HG02884 (cell line): ENCODE measurements at regions not wholly inside any gene's neighbourhood (a gene's known extent, or its start where the extent isn't known, plus 50 kb on each side); places are given as distances from the start of the nearest gene placed in this dataset.

Source experiments
- ATAC-seq: cut with Tn5 transposase; IDR thresholded peaks from one replicate; pipeline ENCODE4 v1.9.1; 2021; ENCODE audit warnings: mild to moderate bottlenecking, moderate library complexity; ENCODE audit not compliant: unreplicated experiment

DNA sequence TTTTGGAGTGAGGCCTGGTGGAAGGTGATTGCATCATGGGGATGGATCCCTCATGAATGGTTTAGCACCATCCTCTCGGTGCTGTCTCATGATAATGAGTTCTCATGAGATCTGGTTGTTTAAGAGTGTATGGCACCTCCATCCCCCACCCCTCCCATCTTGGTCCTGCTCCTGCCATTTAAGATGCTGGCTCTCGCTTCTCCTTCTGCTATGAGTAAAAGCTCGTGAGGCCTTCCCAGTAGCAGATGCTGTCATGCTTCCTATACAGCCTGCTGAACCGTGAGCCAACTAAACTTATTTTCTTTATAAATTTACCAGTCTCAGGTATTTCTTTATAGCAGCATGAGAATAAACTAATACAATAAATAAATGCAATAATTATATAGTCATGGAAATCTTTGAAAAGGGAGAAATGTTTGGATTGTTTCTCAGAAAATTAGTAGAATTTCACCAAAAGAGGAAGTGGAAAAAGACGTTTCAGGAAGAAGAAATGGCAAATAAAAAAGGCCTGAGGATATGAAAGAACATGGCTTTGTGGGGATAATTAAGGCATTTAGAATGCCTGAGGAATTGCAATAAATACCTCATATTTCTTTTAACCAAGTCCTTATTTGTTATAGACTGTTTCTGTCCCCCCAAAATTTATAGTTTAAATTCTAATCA lies 451.2 kb upstream of the ADGRL4 start:
- no peak for ATAC-seq

DNA sequence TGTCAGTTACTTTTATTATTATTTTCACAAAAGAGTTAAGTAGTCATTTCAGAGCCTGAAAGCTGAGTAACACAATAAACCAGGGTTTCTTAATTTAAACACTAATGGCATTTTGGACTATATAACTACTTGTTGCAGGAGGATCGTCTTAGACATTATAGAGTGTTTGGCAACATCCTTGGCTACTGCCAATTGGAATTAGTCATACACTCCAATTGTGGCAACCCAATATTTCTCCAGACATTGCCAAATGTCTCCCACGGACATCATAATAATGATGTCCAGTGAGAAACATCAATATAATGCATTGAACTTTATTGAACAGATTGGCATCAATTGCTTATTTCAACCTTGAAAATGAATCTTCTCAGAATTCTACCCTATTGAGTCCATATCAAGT lies 441.9 kb upstream of the ADGRL4 start:
- ATAC-seq, result no peak

GRCh38 chr1:79441238-79441637 lies 434.7 kb upstream of the ADGRL4 start:
- ATAC-seq, result no peak

GRCh38 chr1:79437540-79437939 lies 431.0 kb upstream of the ADGRL4 start:
- no peak for ATAC-seq

GRCh38 chr1:79431340-79431739 lies 424.8 kb upstream of the ADGRL4 start:
- no peak for ATAC-seq

DNA sequence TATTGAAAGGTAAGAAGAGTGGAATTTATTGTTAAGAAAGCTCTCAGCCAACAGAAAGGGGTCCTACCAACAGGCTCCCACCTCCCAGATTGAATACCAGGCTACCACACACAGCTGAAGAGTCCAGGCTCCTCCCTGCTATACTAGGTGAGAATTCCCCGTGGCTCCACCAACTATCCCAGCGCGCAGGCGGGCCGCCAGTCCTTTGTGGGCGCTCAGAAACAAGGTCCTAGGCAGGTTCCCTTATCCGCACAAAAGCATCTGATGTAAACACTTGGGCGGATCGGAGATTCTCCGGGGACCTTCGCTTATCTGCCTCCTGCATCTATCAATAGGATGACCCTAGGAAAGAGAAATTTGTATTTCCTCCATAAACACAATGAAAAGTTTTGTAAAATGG lies 423.9 kb upstream of the ADGRL4 start:
- ATAC-seq, result no peak

GRCh38 chr1:79422726-79423125 lies 416.2 kb upstream of the ADGRL4 start:
- ATAC-seq, result no peak

DNA sequence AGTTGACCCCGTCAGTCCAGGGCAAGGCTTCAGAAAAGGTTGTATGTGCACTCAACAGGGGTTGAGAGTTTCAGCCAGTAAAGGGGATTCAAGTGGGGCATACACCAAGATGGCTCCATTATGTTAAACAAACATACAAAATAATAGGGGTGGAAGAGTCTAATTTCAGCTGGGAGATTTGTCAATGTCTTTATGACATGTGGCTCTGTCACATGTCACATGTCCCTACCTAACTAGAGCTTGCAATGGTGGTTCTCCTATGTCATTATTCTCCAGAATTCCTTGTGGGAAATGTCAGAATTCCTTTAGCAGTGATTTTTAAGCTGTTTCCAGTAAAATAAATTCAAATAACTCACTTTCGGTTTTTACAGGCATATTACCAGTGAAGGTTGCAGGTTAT lies 392.0 kb upstream of the ADGRL4 start:
- no peak for ATAC-seq

GRCh38 chr1:79396901-79397300 lies 390.4 kb upstream of the ADGRL4 start:
- ATAC-seq, result no peak

- no peak for ATAC-seq
Observed at GRCh38 chr1:79388694-79389361, 382.3 kb upstream of the ADGRL4 start.

DNA sequence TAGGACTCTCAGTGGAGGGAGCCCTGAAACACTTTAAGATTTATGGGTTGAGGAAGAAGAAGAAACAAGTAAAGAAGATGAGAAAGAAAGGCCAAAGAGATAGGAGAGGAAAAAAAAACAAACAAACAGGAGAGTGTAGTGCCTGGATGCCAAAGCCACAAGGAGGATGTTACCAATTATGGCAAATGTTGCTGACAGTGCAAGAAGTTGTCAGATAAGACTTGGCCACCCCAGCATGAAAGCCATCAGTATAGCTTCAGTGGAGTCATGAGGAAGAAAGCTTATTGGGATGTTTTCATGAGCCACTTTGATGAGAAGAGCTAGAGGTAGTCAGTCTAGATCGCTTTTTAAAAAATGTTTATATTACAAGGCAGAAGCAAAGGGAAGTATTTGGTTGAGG lies 380.2 kb upstream of the ADGRL4 start:
- ATAC-seq, result no peak

DNA sequence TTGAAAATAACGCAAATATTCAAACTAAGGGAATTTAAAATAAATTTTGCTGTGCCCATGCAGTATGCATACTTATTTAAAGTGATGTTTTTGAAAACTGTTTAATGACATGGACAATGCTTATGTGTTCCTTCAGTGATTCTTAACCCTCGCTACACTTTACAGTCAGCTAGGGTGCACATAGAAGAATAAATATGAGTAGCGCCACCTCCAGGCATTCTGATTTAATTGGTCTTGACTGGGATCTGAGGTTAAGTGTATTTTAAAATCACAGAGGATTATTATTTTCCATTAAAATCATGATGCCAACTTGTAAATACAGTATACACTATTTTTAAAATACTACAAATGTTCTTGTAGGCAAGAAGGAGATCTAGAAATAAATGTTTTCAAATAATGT lies 373.5 kb upstream of the ADGRL4 start:
- no peak for ATAC-seq

GRCh38 chr1:79376106-79376505 lies 369.6 kb upstream of the ADGRL4 start:
- ATAC-seq, result no peak

DNA sequence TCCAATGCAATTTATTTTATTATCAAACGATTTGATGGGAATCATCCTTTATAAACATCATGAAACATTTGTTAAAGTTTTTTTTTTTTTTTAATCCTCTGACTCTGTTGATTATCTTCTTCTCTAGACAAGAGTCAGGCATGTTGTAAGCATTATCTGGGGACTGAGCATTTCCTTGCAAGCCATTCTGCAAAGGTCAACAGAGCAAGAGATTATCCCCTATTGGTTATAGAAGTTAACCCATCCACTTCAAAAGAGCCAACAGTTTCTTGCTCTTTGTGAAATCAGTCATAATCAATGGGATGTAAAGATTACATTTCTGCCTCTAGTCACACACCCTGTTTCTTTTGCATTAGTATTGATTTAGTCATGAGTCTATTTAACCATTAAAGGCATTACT lies 368.8 kb upstream of the ADGRL4 start:
- no peak for ATAC-seq

DNA sequence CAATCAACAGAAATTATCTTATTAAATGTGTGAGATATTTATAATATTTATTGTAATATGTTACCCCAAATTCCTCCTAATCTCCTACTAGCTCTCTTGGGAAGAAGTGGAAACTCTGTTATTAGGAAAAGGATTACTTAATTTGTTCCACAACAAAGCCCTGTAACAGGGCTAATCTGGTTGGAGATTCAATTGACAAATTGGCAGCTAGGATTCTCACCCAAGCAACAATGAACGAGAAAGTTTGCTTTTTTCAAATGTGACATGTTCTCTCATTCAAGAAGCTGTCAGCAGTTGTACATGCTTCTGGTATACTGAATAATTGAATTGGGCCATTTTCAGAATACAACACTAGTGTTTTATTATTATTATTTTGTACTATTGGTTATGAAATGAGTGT lies 367.9 kb upstream of the ADGRL4 start:
- no peak for ATAC-seq

- no peak for ATAC-seq
Observed at GRCh38 chr1:79373481-79374125, 367.1 kb upstream of the ADGRL4 start.

DNA sequence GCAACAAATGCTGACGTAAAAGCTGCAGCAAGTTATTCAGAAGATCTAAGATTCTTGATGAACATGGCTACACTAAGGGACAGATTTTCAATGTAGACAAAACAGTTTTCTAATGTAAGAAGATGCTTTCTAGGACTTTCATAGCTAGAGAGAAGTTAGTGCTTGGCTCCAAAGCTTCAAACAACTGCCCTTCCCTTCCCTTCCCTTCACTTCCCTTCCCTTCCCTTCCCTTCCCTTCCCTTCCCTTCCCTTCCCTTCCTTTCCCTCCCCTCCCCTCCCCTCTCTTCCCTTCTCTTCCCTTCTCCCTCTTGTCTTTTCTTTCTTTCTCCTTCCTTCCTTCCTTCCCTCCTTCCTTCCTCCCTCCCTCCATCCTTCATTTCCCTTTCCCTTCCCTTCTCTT lies 365.3 kb upstream of the ADGRL4 start:
- ATAC-seq, result no peak

DNA sequence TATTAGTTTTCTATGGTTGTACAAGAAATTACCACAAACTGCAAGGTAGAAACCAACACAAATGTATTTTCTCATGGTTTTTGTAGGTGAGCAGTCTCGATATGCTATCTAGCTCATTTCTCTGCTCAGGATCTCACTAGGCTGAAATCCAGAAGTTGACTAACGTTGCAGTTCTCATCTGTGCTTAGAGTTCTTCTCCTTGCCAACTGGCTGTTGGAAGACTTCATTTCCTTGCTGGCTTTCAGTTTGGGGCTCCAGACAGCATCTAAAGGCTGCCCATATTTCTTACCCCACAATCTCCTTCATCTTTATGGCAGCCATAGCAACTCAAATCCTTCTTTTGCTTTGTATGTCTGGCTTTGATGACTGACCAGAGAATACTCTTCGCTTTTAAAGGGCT lies 362.6 kb upstream of the ADGRL4 start:
- ATAC-seq, result no peak

- no peak for ATAC-seq
Observed at GRCh38 chr1:79364896-79365295, 358.4 kb upstream of the ADGRL4 start.

DNA sequence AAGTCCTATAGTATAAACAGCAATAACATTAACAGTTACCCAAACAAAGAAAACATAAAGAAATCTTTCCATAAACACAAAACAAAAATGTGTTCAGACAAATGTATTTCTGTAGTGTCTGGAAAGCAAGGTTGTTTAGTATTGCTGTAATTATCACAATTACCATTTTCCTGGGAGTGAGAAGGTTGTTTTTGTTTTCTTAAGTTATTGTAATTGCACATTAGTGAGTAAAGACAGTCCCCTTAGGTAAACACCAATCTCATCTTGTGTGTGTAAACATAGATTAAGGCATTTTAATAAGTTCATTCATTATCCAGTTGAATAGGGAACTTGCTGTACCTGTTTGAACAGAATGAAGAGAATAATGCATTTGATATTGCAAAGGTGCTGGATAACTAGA lies 356.9 kb upstream of the ADGRL4 start:
- ATAC-seq, result no peak

GRCh38 chr1:79362470-79362869 lies 355.9 kb upstream of the ADGRL4 start:
- ATAC-seq, result no peak

GRCh38 chr1:79355090-79355489 lies 348.6 kb upstream of the ADGRL4 start:
- no peak for ATAC-seq
